ENCODE measurements at regions not wholly inside any gene's neighbourhood (a gene's known extent, or its start where the extent isn't known, plus 50 kb on each side); places are given as distances from the start of the nearest gene placed in this dataset.

GRCh38 chr12:59963546-59963945, 367.7 kb downstream of the SLC16A7 start:
- no peak overlapping the region for H2BK120ac ChIP-seq (ENCODE audit: low read depth, low read length)

GRCh38 chr12:59972905-59973304, 377.1 kb downstream of the SLC16A7 start:
- peak; percentile 51 for DNase-seq
- Histone ChIP-seq H3K27me3 (ENCODE audit: control insufficient read depth in 1 of 2, insufficient read depth in 1 of 2, low read length in 2 of 2) (no peaks in the 10 kb centered on the region), H3K4me3 (ENCODE audit: insufficient read depth in 1 of 2, low read depth in 1 of 2, low read length in 2 of 2) (no peak overlapping the region), H2BK5ac (ENCODE audit: low read depth, low read length, poor library complexity, severe bottlenecking) (no peak overlapping the region), H3K4me2 (ENCODE audit: low read length, poor library complexity, severe bottlenecking) (no peak overlapping the region), H3K18ac (ENCODE audit: low read depth in 1 of 2, low read length in 2 of 2) (no peak overlapping the region), H3K27ac (ENCODE audit: low read length, poor library complexity, severe bottlenecking) (no peak overlapping the region), H2BK12ac (ENCODE audit: low read length in 2 of 2) (no peak overlapping the region), H3K79me1 (replicated peaks; ENCODE audit: low read length, poor library complexity, severe bottlenecking) (no peaks in the 10 kb centered on the region), H3K4me1 (ENCODE audit: control insufficient read depth, insufficient read depth, low read depth, low read length) (no peaks in the 10 kb centered on the region), H3K14ac (ENCODE audit: low read length in 2 of 2) (no peak overlapping the region), H3K36me3 (ENCODE audit: control insufficient read depth in 1 of 2, insufficient read depth in 2 of 2, low read depth in 1 of 2, low read length in 2 of 2) (no peaks in the 10 kb centered on the region), H3K9ac (ENCODE audit: low read length) (no peak overlapping the region), H2BK15ac (ENCODE audit: low read depth, poor library complexity, severe bottlenecking) (no peak overlapping the region), H3K23ac (ENCODE audit: low read length in 2 of 2) (no peak overlapping the region), H2AK5ac (ENCODE audit: low read length, severe bottlenecking) (no peak overlapping the region), H3K4ac (ENCODE audit: low read depth in 1 of 2, low read length in 2 of 2) (no peak overlapping the region), H2BK120ac (ENCODE audit: low read depth, low read length) (no peak overlapping the region), H2AFZ (ENCODE audit: low read depth, low read length) (no peak overlapping the region), H4K91ac (ENCODE audit: low read length) (no peak overlapping the region), H3K9me3 (ENCODE audit: control insufficient read depth, low read length) (no peaks in the 10 kb centered on the region), H4K8ac (ENCODE audit: low read length) (no peak overlapping the region)
- WGBS = 58% methylated on average over 4 of the region's 4 CpGs

More at GRCh38 chr12:59963546-59963945, 367.7 kb downstream of the SLC16A7 start:
- Histone ChIP-seq H3K9ac (ENCODE audit: low read length) (no peak overlapping the region), H4K8ac (ENCODE audit: low read length) (no peak overlapping the region), H3K79me1 (replicated peaks; ENCODE audit: low read length, poor library complexity, severe bottlenecking) (no peaks in the 10 kb centered on the region), H2BK12ac (ENCODE audit: low read length in 2 of 2) (no peak overlapping the region), H3K4me1 (ENCODE audit: control insufficient read depth, insufficient read depth, low read depth, low read length) (no peaks in the 10 kb centered on the region), H2BK15ac (ENCODE audit: low read depth, poor library complexity, severe bottlenecking) (no peak overlapping the region), H3K4me2 (ENCODE audit: low read length, poor library complexity, severe bottlenecking) (no peak overlapping the region), H3K4ac (ENCODE audit: low read depth in 1 of 2, low read length in 2 of 2) (no peak overlapping the region), H2AK5ac (ENCODE audit: low read length, severe bottlenecking) (no peak overlapping the region), H3K14ac (ENCODE audit: low read length in 2 of 2) (no peak overlapping the region), H3K27ac (ENCODE audit: low read length, poor library complexity, severe bottlenecking) (no peak overlapping the region), H3K4me3 (ENCODE audit: insufficient read depth in 1 of 2, low read depth in 1 of 2, low read length in 2 of 2) (no peak overlapping the region), H3K36me3 (ENCODE audit: control insufficient read depth in 1 of 2, insufficient read depth in 2 of 2, low read depth in 1 of 2, low read length in 2 of 2) (no peaks in the 10 kb centered on the region), H3K9me3 (ENCODE audit: control insufficient read depth, low read length) (no peaks in the 10 kb centered on the region), H3K18ac (ENCODE audit: low read depth in 1 of 2, low read length in 2 of 2) (no peak overlapping the region), H4K91ac (ENCODE audit: low read length) (no peak overlapping the region), H2BK5ac (ENCODE audit: low read depth, low read length, poor library complexity, severe bottlenecking) (no peak overlapping the region), H3K23ac (ENCODE audit: low read length in 2 of 2) (no peak overlapping the region), H3K27me3 (ENCODE audit: control insufficient read depth in 1 of 2, insufficient read depth in 1 of 2, low read length in 2 of 2) (no peaks in the 10 kb centered on the region), H2AFZ (ENCODE audit: low read depth, low read length) (no peak overlapping the region)
- no CpG with 5 or more reads among the region's 1 CpG for WGBS
- no peak for DNase-seq

GRCh38 chr12:59973515-59973914, 377.7 kb downstream of the SLC16A7 start:
- Histone ChIP-seq H3K79me1 (replicated peaks; ENCODE audit: low read length, poor library complexity, severe bottlenecking) (no peaks in the 10 kb centered on the region), H2BK5ac (ENCODE audit: low read depth, low read length, poor library complexity, severe bottlenecking) (no peak overlapping the region), H2BK15ac (ENCODE audit: low read depth, poor library complexity, severe bottlenecking) (no peak overlapping the region), H3K14ac (ENCODE audit: low read length in 2 of 2) (no peak overlapping the region), H4K91ac (ENCODE audit: low read length) (no peak overlapping the region), H3K4me1 (ENCODE audit: control insufficient read depth, insufficient read depth, low read depth, low read length) (no peaks in the 10 kb centered on the region), H3K4me3 (ENCODE audit: insufficient read depth in 1 of 2, low read depth in 1 of 2, low read length in 2 of 2) (no peak overlapping the region), H3K18ac (ENCODE audit: low read depth in 1 of 2, low read length in 2 of 2) (no peak overlapping the region), H3K36me3 (ENCODE audit: control insufficient read depth in 1 of 2, insufficient read depth in 2 of 2, low read depth in 1 of 2, low read length in 2 of 2) (no peaks in the 10 kb centered on the region), H2AFZ (ENCODE audit: low read depth, low read length) (no peak overlapping the region), H2BK12ac (ENCODE audit: low read length in 2 of 2) (no peak overlapping the region), H3K23ac (ENCODE audit: low read length in 2 of 2) (no peak overlapping the region), H3K27me3 (ENCODE audit: control insufficient read depth in 1 of 2, insufficient read depth in 1 of 2, low read length in 2 of 2) (no peaks in the 10 kb centered on the region), H2BK120ac (ENCODE audit: low read depth, low read length) (no peak overlapping the region), H3K9me3 (ENCODE audit: control insufficient read depth, low read length) (no peaks in the 10 kb centered on the region), H3K27ac (ENCODE audit: low read length, poor library complexity, severe bottlenecking) (no peak overlapping the region), H3K9ac (ENCODE audit: low read length) (no peak overlapping the region), H2AK5ac (ENCODE audit: low read length, severe bottlenecking) (no peak overlapping the region), H4K8ac (ENCODE audit: low read length) (no peak overlapping the region), H3K4ac (ENCODE audit: low read depth in 1 of 2, low read length in 2 of 2) (no peak overlapping the region), H3K4me2 (ENCODE audit: low read length, poor library complexity, severe bottlenecking) (no peak overlapping the region)
- WGBS = 52% methylated on average over 2 of the region's 2 CpGs
- peak; percentile 59 for DNase-seq

DNA sequence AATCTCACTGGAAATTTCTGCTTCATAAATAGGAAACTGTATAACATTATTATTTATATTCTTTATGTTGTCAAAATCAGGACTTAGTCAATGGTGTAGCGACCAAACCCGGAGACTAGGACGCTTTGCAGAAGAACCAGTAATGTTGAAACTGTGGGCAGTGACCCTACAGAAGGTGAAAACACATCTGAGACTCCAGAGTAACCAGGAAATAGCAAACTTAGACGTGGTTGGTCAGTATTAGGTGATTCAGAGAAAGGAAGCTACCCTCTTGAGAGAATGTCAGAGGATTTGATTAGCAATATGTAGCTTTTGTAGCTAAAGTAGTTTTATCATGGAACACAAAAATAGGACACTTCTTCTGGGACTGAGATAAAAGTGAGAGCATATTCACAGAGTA, 381.9 kb downstream of the SLC16A7 start:
- H3K36me3 ChIP-seq (ENCODE audit: control insufficient read depth in 1 of 2, insufficient read depth in 2 of 2, low read depth in 1 of 2, low read length in 2 of 2) = no peaks in the 10 kb centered on the region
- no peak overlapping the region for H2BK15ac ChIP-seq (ENCODE audit: low read depth, poor library complexity, severe bottlenecking)
- no peak overlapping the region for H3K14ac ChIP-seq (ENCODE audit: low read length in 2 of 2)
- no peak overlapping the region for H2BK12ac ChIP-seq (ENCODE audit: low read length in 2 of 2)
- H2BK120ac ChIP-seq (ENCODE audit: low read depth, low read length) = no peak overlapping the region
- H3K18ac ChIP-seq (ENCODE audit: low read depth in 1 of 2, low read length in 2 of 2) = no peak overlapping the region
- no peak overlapping the region for H2AK5ac ChIP-seq (ENCODE audit: low read length, severe bottlenecking)
- H3K23ac ChIP-seq (ENCODE audit: low read length in 2 of 2) = no peak overlapping the region
- H4K91ac ChIP-seq (ENCODE audit: low read length) = no peak overlapping the region
- no peaks in the 10 kb centered on the region for H3K27me3 ChIP-seq (ENCODE audit: control insufficient read depth in 1 of 2, insufficient read depth in 1 of 2, low read length in 2 of 2)
- H2AFZ ChIP-seq (ENCODE audit: low read depth, low read length) = no peak overlapping the region
- H3K4me2 ChIP-seq (ENCODE audit: low read length, poor library complexity, severe bottlenecking) = no peak overlapping the region
- no peak overlapping the region for H3K4ac ChIP-seq (ENCODE audit: low read depth in 1 of 2, low read length in 2 of 2)
- no peak overlapping the region for H4K8ac ChIP-seq (ENCODE audit: low read length)
- H3K4me3 ChIP-seq (ENCODE audit: insufficient read depth in 1 of 2, low read depth in 1 of 2, low read length in 2 of 2) = no peak overlapping the region
- WGBS = 53% methylated on average over 4 of the region's 4 CpGs
- H3K4me1 ChIP-seq (ENCODE audit: control insufficient read depth, insufficient read depth, low read depth, low read length) = no peaks in the 10 kb centered on the region
- H3K9ac ChIP-seq (ENCODE audit: low read length) = no peak overlapping the region
- no peaks in the 10 kb centered on the region for H3K9me3 ChIP-seq (ENCODE audit: control insufficient read depth, low read length)
- no peak overlapping the region for H2BK5ac ChIP-seq (ENCODE audit: low read depth, low read length, poor library complexity, severe bottlenecking)
- H3K27ac ChIP-seq (ENCODE audit: low read length, poor library complexity, severe bottlenecking) = no peak overlapping the region
- no peaks in the 10 kb centered on the region for H3K79me1 ChIP-seq (replicated peaks; ENCODE audit: low read length, poor library complexity, severe bottlenecking)
- DNase-seq = no peak

Data from mesenchymal stem cell (in vitro differentiated cells and primary cell).